CD4-positive, alpha-beta T cell treated with Interleukin-15 for 4 hours (primary cell): ENCODE measurements at regions not wholly inside any gene's neighbourhood (a gene's known extent, or its start where the extent isn't known, plus 50 kb on each side); places are given as distances from the start of the nearest gene placed in this dataset.
A peak's percentile ranks its signal among the peaks of the same experiment; 100 is the strongest.
"Not testable (repeated sequence)": the region's sequence is repeated elsewhere in the genome, so short reads cannot be mapped to it uniquely, and the experiment has no call there.

ENCODE experiments used
- DNase-seq: peaks from one replicate; pipeline ENCODE4 v3.0.0-alpha.2; 2020; ENCODE audit warnings: low spot score

- DNase-seq: no peak
These were observed 53.1 kb downstream of the GGTLC2 start for GRCh38 chr22:22697377-22698117.

GRCh38 chr22:22698263-22698750 is 53.9 kb downstream of the GGTLC2 start:
- no peak for DNase-seq

- DNase-seq: no peak
These were observed 56.2 kb downstream of the GGTLC2 start for GRCh38 chr22:22700631-22701030.

GRCh38 chr22:22701557-22701956 is 57.1 kb downstream of the GGTLC2 start:
- DNase-seq: not testable (repeated sequence)

- no peak for DNase-seq
These were observed 58.1 kb downstream of the GGTLC2 start for GRCh38 chr22:22702237-22703202.

GRCh38 chr22:22703203-22703570 is 58.8 kb downstream of the GGTLC2 start:
- no peak for DNase-seq

GRCh38 chr22:22703715-22704114 is 59.3 kb downstream of the GGTLC2 start:
- no peak for DNase-seq

- DNase-seq: no peak
These were observed 59.9 kb downstream of the GGTLC2 start for GRCh38 chr22:22704156-22704946.

GRCh38 chr22:22705328-22706100 is 61.1 kb downstream of the GGTLC2 start:
- no peak for DNase-seq

GRCh38 chr22:22706253-22706915 is 62.0 kb downstream of the GGTLC2 start:
- no peak for DNase-seq

- DNase-seq: no peak
These were observed 65.5 kb downstream of the GGTLC2 start for GRCh38 chr22:22709719-22710445.

GRCh38 chr22:22710719-22711531 is 66.5 kb downstream of the GGTLC2 start:
- peak; percentile 73 for DNase-seq

- DNase-seq: no peak
These were observed 67.1 kb downstream of the GGTLC2 start for GRCh38 chr22:22711532-22711913.

- DNase-seq: no peak
These were observed 67.8 kb downstream of the GGTLC2 start for GRCh38 chr22:22712092-22712658.

- DNase-seq: no peak
These were observed 68.4 kb downstream of the GGTLC2 start for GRCh38 chr22:22712666-22713365.

GRCh38 chr22:22713416-22713815 is 69.0 kb downstream of the GGTLC2 start:
- DNase-seq: no peak

GRCh38 chr22:22714600-22715335 is 70.4 kb downstream of the GGTLC2 start:
- no peak for DNase-seq
